ENCODE measurements at regions not wholly inside any gene's neighbourhood (a gene's known extent, or its start where the extent isn't known, plus 50 kb on each side); places are given as distances from the start of the nearest gene placed in this dataset.
"Not testable (repeated sequence)": the region's sequence is repeated elsewhere in the genome, so short reads cannot be mapped to it uniquely, and the experiment has no call there.

- DNase-seq = no peak
Observed at GRCh38 chr16:86844695-86845094, 266.3 kb downstream of the FOXL1 start.

DNA sequence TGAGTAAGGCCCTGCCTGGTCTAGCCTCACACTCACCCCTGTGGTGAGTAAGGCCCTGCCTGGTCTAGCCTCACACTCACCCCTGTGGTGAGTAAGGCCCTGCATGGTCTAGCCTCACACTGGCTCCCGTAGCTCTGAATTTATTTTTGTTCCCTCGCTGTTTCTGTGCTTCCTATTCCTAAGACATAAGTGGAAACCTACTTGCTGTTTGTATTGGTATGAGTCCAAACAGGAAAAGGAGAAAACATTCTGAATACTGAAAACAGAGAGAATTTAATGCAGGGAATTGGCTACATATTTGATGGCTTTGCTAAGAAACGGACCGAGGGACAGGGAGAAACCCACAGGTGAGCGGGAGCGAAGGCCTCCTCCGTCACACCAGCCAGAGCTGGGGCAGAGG lies 267.8 kb downstream of the FOXL1 start:
- DNase-seq = no peak

DNA sequence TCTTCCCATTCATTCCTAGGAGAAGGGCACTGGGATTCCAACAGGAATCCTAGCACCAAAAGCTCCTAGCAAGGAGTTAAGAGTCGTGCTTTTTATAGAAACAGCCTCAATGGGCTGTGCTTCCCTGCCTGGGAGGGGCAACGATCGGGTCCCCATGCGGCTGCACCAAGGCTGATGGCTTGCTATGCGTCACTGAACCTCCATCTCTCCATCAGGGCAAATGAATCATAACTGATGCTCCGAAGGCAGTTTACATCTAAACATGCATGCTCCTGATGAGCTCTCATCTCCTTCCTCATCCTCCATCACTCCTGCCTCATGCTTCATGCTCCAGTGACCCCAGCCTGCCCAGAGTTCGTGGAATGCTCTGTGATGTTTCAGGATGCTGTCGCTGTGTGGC lies 270.5 kb downstream of the FOXL1 start:
- DNase-seq = no peak

- DNase-seq = no peak
Observed at GRCh38 chr16:86850670-86851069, 272.3 kb downstream of the FOXL1 start.

- DNase-seq = no peak
Observed at GRCh38 chr16:86852135-86852534, 273.8 kb downstream of the FOXL1 start.

- DNase-seq = no peak
Observed at GRCh38 chr16:86854058-86854621, 275.8 kb downstream of the FOXL1 start.

- no peak for DNase-seq
Observed at GRCh38 chr16:86854626-86855294, 276.4 kb downstream of the FOXL1 start.

- no peak for DNase-seq
Observed at GRCh38 chr16:86856946-86857586, 278.7 kb downstream of the FOXL1 start.

GRCh38 chr16:86857807-86858206 lies 279.5 kb downstream of the FOXL1 start:
- no peak for DNase-seq

DNA sequence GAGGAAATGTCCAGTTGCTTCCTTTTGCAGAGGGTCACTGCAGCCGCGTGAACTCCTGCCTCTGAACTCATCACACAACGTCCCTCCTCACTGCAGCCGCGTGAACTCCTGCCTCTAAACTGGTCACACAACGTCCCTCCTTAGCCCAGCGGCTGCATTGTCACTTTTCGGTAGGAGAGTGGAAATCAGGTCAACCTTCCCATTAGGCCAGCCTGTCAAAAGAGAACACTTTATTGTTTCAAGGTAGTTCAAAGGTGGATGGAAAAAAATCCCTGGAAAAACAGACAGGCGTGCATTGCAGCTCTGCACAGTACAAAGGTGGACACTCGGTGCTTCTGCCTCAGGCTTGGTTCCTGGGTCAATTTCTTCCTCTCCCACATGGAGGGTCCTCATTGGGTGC lies 280.2 kb downstream of the FOXL1 start:
- no peak for DNase-seq

DNA sequence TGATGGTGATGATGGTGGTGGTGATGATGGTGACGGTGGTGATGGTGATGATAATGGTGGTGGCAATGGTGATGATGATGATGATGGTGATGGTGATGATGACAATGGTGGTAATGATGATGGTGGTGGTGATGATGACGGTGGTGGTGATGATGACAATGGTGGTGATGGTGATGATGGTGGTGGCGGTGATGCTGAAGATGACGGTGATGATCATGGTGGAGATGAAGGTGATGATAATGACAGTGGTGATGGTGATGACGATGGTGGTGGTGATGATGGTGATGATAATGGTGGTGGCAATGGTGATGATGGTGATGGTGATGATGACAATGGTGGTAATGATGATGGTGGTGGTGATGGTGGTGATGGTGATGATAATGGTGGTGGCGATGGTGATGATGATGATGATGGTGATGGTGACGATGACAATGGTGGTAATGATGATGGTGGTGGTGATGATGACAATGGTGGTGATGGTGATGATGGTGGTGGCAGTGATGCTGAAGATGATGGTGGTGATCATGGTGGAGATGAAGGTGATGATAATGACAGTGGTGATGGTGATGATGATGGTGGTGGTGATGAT lies 283.0 kb downstream of the FOXL1 start:
- DNase-seq = not testable (repeated sequence)

DNA sequence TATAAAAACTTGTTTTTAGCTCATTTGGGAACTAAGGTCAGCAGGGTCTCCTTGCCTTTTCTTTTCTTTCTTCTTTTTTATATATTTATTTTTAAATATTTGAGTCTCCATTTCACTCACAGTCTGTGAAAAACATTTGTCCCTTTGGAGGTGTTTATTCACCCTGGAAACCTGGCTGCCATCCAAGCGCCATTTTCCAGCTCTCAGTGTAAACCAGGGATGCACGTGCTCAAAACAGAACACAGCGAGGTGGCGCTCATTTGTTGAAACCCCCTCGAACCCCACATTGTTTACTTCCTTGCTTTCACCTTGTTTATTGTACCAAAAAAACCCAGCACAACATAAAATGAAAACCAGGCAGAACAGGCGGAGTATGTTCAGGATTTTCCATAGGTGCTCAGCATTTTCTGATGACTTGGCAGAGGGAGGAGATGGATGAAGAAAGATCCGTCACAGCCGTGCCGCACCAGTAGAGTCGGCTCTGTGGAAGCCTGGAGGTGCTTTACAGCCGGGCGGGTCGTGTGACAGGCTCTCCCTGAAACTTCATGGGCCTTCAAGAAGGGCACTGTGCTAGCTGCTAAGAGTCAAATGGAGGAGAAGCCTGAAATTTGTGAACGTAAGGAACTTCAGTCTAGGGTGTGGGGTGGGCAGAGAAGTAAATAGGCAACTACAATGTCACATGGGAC lies 284.4 kb downstream of the FOXL1 start:
- no peak for DNase-seq

- DNase-seq = no peak
Observed at GRCh38 chr16:86863609-86864008, 285.3 kb downstream of the FOXL1 start.

GRCh38 chr16:86864586-86864985 lies 286.2 kb downstream of the FOXL1 start:
- no peak for DNase-seq

- no peak for DNase-seq
Observed at GRCh38 chr16:86865851-86866662, 287.7 kb downstream of the FOXL1 start.

DNA sequence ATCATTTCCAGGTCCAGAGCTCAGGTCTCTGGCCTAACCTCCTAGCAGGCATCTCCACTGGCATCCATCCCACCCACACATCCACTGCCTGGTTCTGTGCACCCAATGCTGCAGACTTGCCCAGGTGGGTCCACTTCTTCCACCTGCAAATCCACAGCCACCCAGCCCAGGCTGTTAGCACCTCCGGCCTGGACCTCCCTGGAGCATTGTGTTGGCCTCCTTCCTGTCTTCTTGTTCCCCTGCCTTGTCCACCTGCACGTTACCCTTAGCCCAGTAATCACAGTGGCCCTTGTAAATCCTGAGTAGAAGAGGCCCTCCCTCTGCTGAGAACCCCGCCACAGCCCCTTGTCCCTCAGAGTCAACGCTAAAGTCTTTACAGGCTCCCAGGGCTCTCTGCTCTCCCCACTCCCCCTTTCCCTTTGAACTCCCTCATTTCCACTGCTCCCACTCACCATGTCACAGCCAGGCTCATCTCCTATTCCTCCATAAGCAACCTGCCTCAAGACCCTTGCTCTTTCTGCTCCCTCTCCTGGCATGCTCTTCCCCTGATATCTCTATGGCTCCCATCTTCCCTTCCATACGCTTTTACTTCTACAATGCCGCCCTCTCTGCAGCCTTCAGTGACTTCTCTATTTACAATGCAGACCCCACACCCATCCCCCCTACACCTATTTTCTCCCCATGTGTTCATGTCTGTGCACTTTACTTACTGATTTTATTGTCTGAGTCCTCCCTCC lies 288.8 kb downstream of the FOXL1 start:
- no peak for DNase-seq

DNA sequence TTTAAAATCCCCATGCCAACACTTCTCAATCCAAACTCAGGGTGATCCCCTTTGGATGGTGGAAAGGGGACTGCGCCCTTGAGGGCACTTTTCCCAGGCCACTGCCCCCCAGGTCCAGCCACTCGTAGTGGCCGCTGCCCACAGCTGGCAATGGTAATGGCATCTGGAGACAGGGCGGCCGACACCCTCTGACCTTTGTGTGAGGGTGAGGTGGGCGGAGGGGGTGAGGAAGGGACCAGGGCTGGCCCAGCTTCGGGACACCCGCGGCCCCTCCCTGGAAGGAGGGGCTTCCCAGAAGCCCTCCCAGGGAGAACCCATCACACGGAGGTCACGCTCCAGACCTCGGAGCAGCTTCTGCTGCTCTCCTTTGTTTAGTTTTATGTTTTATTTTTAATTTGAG lies 289.7 kb downstream of the FOXL1 start:
- DNase-seq = no peak

- DNase-seq = no peak
Observed at GRCh38 chr16:86868786-86869185, 290.4 kb downstream of the FOXL1 start.

DNA sequence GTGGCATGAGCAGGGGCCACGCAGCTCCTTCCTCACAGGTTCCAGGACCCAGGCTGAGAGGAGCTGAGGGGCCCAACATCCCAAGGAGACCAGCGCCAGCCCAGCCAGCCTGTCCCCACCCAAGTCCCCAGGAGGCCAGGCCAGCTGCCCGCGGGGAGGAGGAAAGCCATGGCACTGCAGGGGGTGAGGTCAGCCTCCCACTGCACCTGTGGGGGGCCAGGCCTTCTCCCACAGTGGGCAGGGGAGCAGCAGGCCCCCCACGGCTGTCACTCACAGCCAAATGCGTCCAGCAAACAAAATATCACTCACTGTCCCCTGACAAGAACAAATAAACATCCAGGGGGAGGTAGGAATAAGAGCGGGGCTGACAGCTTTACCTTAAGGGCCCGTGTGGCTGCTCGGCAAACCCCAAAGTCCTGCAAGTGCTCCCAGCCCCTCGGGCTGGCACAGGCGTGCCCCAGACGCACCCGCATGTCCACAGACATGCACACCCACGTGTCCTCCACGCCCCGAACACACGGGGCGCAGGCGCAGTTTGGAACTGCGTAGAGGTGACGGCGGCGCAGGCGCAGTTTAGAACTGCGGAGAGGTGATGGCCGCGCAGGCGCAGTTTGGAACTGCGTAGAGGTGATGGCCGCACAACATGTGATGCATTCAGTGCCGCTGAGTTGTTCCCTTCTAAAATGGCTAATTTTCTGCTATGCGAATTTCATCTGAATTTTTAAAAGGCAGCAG lies 291.1 kb downstream of the FOXL1 start:
- no peak for DNase-seq

DNA sequence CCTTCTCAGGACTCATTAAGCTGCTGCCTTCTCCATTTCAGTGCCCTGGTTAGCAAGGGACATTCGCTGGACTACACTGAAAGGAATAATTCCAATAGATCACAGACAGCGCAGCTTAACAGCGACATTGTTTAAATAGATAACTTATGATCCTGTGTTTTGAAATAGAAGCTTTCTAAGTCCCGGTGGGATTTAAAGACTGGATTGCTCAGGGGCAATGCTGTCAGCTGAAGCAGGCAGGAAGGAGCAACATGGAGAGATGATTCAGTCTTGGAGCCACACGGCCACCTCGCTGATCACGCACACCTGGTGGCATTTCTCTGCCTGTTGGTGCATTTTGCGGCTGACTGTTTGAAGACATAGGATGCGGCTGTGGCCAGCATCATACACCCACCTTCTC lies 292.0 kb downstream of the FOXL1 start:
- no peak for DNase-seq

DNA sequence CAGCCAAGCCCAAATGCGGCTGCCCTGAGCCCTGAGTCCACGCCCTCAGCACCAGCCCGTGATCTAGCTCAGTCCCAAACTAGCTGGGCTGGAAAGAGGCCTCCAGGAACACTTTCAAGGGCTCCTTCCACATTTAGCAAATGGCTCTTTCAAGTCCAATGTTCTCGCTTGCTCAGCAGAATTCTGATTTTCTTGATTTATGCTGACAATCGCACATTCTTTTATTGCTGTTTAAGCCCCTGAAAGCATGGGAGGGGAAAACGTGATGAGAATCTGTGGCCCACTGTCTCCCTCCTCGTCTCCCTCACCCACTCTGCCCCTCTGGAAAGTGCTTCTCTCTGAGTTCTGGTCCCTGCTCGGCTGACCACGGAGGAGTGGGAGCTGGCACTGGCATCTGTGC lies 293.8 kb downstream of the FOXL1 start:
- no peak for DNase-seq
